H1 (cell line): ENCODE measurements at regions not wholly inside any gene's neighbourhood (a gene's known extent, or its start where the extent isn't known, plus 50 kb on each side); places are given as distances from the start of the nearest gene placed in this dataset.
"Not testable (repeated sequence)": the region's sequence is repeated elsewhere in the genome, so short reads cannot be mapped to it uniquely, and the experiment has no call there.

Experiments
- CTCF ChIA-PET: fragments of 300-600 bp; sonication (Branson Sonifier 250); formaldehyde crosslinking; loops from one replicate; lab custom pipeline; 2021; ENCODE audit not compliant: partially characterized antibody; lab: Charles Lee
- POLR2A ChIA-PET: fragments of 300-600 bp; sonication (Branson Sonifier 250); formaldehyde crosslinking; loops from one replicate; lab custom pipeline; 2021; ENCODE audit warnings: inconsistent platforms; ENCODE audit not compliant: partially characterized antibody; lab: Charles Lee
- DNase-seq, 2 experiments: peaks; one replicate each; pipeline versions ENCODE4 v3.0.0 to v3.0.0-alpha.2; 2010 to 2022; ENCODE audit warnings: low spot score in 2 of 2, low read depth in 1 of 2, mixed read lengths in 1 of 2
- FAIRE-seq: peaks from 2 replicates; lab custom pipeline; 2011; peaks lifted over from hg19 to GRCh38; lab: Jason Lieb, UNC
- H2AFZ ChIP-seq: 2 replicates; pipeline ENCODE4 v1.8.1; 2012; ENCODE audit warnings: low read length, inconsistent platforms
- H2AK5ac ChIP-seq: 2 replicates; pipeline ENCODE4 v1.6.1; 2013; ENCODE audit warnings: low read depth, low read length
- H2BK120ac ChIP-seq: replicated peaks from 2 replicates; pipeline ENCODE3; 2013; ENCODE audit warnings: low read depth, low read length, inconsistent platforms
- H2BK12ac ChIP-seq: 2 replicates; pipeline ENCODE4 v1.6.1; 2013; ENCODE audit warnings: low read depth, low read length
- H2BK15ac ChIP-seq: 2 replicates; pipeline ENCODE4 v1.6.1; 2013; ENCODE audit warnings: low read length
- H2BK20ac ChIP-seq: 2 replicates; pipeline ENCODE4 v1.6.1; 2013; ENCODE audit warnings: low read length
- H2BK5ac ChIP-seq: 2 replicates; pipeline ENCODE4 v1.6.1; 2013; ENCODE audit warnings: low read depth, low read length
- H3K14ac ChIP-seq: 2 replicates; pipeline ENCODE4 v1.6.1; 2013; ENCODE audit warnings: inconsistent platforms; ENCODE audit not compliant: insufficient read length
- H3K18ac ChIP-seq: 2 replicates; pipeline ENCODE4 v1.6.1; 2013; ENCODE audit warnings: low read length; ENCODE audit errors: extremely low read depth
- H3K23ac ChIP-seq: 2 replicates; pipeline ENCODE4 v1.6.1; 2013; ENCODE audit warnings: inconsistent platforms; ENCODE audit not compliant: insufficient read length
- H3K23me2 ChIP-seq: 2 replicates; pipeline ENCODE4 v1.6.1; 2013; ENCODE audit warnings: low read depth, low read length
- H3K27ac ChIP-seq: 2 replicates; pipeline ENCODE4 v1.6.1; 2011; ENCODE audit warnings: low read depth, low read length, inconsistent platforms
- H3K27me3 ChIP-seq, 4 experiments: replicated peaks in 1 of 4; 1 replicate in 1 of 4; 2 replicates in 3 of 4; pipeline versions ENCODE4 v1.6.1 to v1.8.1; 2011 to 2013; ENCODE audit warnings: low read length in 3 of 4, mild to moderate bottlenecking in 3 of 4, inconsistent platforms in 2 of 4, mixed read lengths in 2 of 4, moderate library complexity in 1 of 4; ENCODE audit not compliant: control insufficient read depth in 3 of 4, insufficient read depth in 3 of 4; ENCODE audit errors: extremely low read depth in 1 of 4
- H3K36me3 ChIP-seq, 4 experiments: 2 replicates each; pipeline versions ENCODE4 v1.6.1 to v1.8.1; 2011 to 2013; ENCODE audit warnings: mild to moderate bottlenecking in 4 of 4, low read length in 3 of 4, moderate library complexity in 2 of 4, control low read depth in 1 of 4, inconsistent platforms in 1 of 4; ENCODE audit not compliant: insufficient read depth in 4 of 4, control insufficient read depth in 2 of 4
- H3K4ac ChIP-seq: replicated peaks from 2 replicates; pipeline ENCODE3; 2013; ENCODE audit warnings: low read length, low read depth, mixed read lengths, inconsistent platforms; ENCODE audit not compliant: insufficient read length
- H3K4me1 ChIP-seq, 4 experiments: replicated peaks in 1 of 4; 1 replicate in 1 of 4; 2 replicates in 3 of 4; pipeline versions ENCODE4 v1.6.1 to v1.8.1; 2011 to 2013; ENCODE audit warnings: low read length in 3 of 4, inconsistent platforms in 2 of 4, mixed read lengths in 1 of 4; ENCODE audit not compliant: insufficient read depth in 4 of 4, control insufficient read depth in 3 of 4
- H3K4me2 ChIP-seq, 2 experiments: 2 replicates each; pipeline versions ENCODE4 v1.6.1 to v1.8.1; 2011 to 2013; ENCODE audit warnings: low read depth in 2 of 2, low read length in 2 of 2, control low read depth in 1 of 2, inconsistent platforms in 1 of 2, mild to moderate bottlenecking in 1 of 2; ENCODE audit not compliant: insufficient read depth in 1 of 2
- H3K4me3 ChIP-seq, 4 experiments: fragments of 200-600, 300-600 bp in 1 of 4; sonication (generic), shearing (Covaris generic), sonication (Bioruptor Twin) in 1 of 4; 2 replicates each; pipeline versions ENCODE4 v1.5.1 to v1.8.1; 2011 to 2016; ENCODE audit warnings: low read length in 4 of 4, low read depth in 3 of 4, control low read depth in 2 of 4, inconsistent platforms in 2 of 4, mild to moderate bottlenecking in 2 of 4, mixed read lengths in 1 of 4, moderate library complexity in 1 of 4; ENCODE audit not compliant: insufficient read depth in 2 of 4; ENCODE audit errors: extremely low read depth in 1 of 4
- H3K56ac ChIP-seq: replicated peaks from 2 replicates; pipeline ENCODE3; 2013; ENCODE audit warnings: low read depth, mild to moderate bottlenecking, mixed read lengths, low read length, inconsistent platforms; ENCODE audit not compliant: insufficient read length
- H3K79me1 ChIP-seq: 2 replicates; pipeline ENCODE4 v1.6.1; 2013; ENCODE audit warnings: low read depth, low read length, control low read depth
- H3K79me2 ChIP-seq, 2 experiments: 2 replicates each; pipeline versions ENCODE4 v1.6.1 to v1.8.1; 2012 to 2013; ENCODE audit warnings: low read length in 2 of 2, mild to moderate bottlenecking in 2 of 2, inconsistent platforms in 1 of 2; ENCODE audit not compliant: insufficient read depth in 2 of 2, control insufficient read depth in 1 of 2
- H3K9ac ChIP-seq, 4 experiments: replicated peaks in 1 of 4; 1 replicate in 1 of 4; 2 replicates in 3 of 4; pipeline versions ENCODE4 v1.6.1 to v1.8.1; 2011 to 2013; ENCODE audit warnings: low read depth in 3 of 4, low read length in 3 of 4, control low read depth in 2 of 4, mild to moderate bottlenecking in 2 of 4, moderate library complexity in 2 of 4, inconsistent platforms in 1 of 4; ENCODE audit errors: extremely low read depth in 1 of 4
- H3K9me3 ChIP-seq, 2 experiments: 2 replicates each; pipeline versions ENCODE4 v1.6.1 to v1.8.1; 2012 to 2013; ENCODE audit warnings: mild to moderate bottlenecking in 2 of 2, moderate library complexity in 2 of 2, control low read depth in 1 of 2, inconsistent platforms in 1 of 2, low read depth in 1 of 2, low read length in 1 of 2, mixed read lengths in 1 of 2; ENCODE audit not compliant: insufficient read depth in 2 of 2
- H4K20me1 ChIP-seq, 2 experiments: replicated peaks in 1 of 2; 2 replicates each; pipeline versions ENCODE3 to v1.8.1; 2011 to 2013; ENCODE audit warnings: inconsistent platforms in 2 of 2, low read length in 2 of 2, mild to moderate bottlenecking in 1 of 2; ENCODE audit not compliant: insufficient read depth in 2 of 2, control insufficient read depth in 1 of 2
- H4K5ac ChIP-seq: 2 replicates; pipeline ENCODE4 v1.6.1; 2013; ENCODE audit warnings: low read length, low read depth, mixed read lengths, inconsistent platforms; ENCODE audit not compliant: insufficient read length
- H4K8ac ChIP-seq: 2 replicates; pipeline ENCODE4 v1.8.0; 2013; ENCODE audit warnings: mild to moderate bottlenecking, moderate library complexity, low read length, inconsistent platforms; ENCODE audit not compliant: insufficient read depth; ENCODE audit errors: extremely low read depth
- H4K91ac ChIP-seq: replicated peaks from 2 replicates; pipeline ENCODE3; 2013; ENCODE audit warnings: low read length, mixed read lengths, inconsistent platforms; ENCODE audit not compliant: insufficient read length
- WGBS, 2 experiments: shearing (Covaris generic) in 1 of 2; methylation state at CpG; one replicate each; pipeline versions ENCODE4 v1.1.6 to v1.1.7; 2013 to 2015; ENCODE audit warnings: low lambda C conversion rate in 2 of 2, mixed read lengths in 2 of 2, inconsistent platforms in 1 of 2, low coverage in 1 of 2, missing lambda C conversion rate in 1 of 2; ENCODE audit not compliant: insufficient replicate concordance in 2 of 2, insufficient coverage in 1 of 2, insufficient read length in 1 of 2; ENCODE audit errors: extremely low coverage in 1 of 2, missing lambda C conversion rate in 1 of 2; 5-methylcytosine and 5-hydroxymethylcytosine counted together

GRCh38 chr9:40915660-40916398 lies 212.7 kb downstream of the FOXD4L6 start:
- H2BK15ac ChIP-seq, POLR2A ChIA-PET, H3K4me3 ChIP-seq, H3K9ac ChIP-seq, H3K4ac ChIP-seq, H4K20me1 ChIP-seq, H3K36me3 ChIP-seq, H3K4me1 ChIP-seq, H2AFZ ChIP-seq, H3K23me2 ChIP-seq, CTCF ChIA-PET, H3K4me2 ChIP-seq, FAIRE-seq, H3K27ac ChIP-seq, H3K23ac ChIP-seq, H2BK20ac ChIP-seq, H2BK5ac ChIP-seq, H3K18ac ChIP-seq, H3K79me2 ChIP-seq, H4K91ac ChIP-seq, H4K8ac ChIP-seq, H2BK12ac ChIP-seq, H3K56ac ChIP-seq, H3K79me1 ChIP-seq, H3K14ac ChIP-seq, H2BK120ac ChIP-seq, H4K5ac ChIP-seq, H2AK5ac ChIP-seq: not testable (repeated sequence)
- Histone ChIP-seq H3K9me3 (peaks cover 59 to 70% of the 10 kb centered on the region in 2 experiments), H3K27me3 (peaks cover 2 to 10% (median 8%) of the 10 kb centered on the region in 4 experiments; a peak in 5 of 7 replicates)
- DNase-seq, result peak in 1 of 2 experiments; percentile 22
- 82% methylated on average over 13 of the region's 13 CpGs; no CpG with 5 or more reads in 1 of the 2 experiments for WGBS, 2 experiments
